K562 (cell line): ENCODE measurements at regions not wholly inside any gene's neighbourhood (a gene's known extent, or its start where the extent isn't known, plus 50 kb on each side); places are given as distances from the start of the nearest gene placed in this dataset.

ENCODE experiments used
- ATAC-seq: fragments of 200-7000 bp; cut with Tn5 transposase; 3 replicates; pipeline ENCODE4 v1.9.1; 2020; ENCODE audit warnings: moderate library complexity
- BruUV-seq: library from RNA; stranded (reverse); fragments of 400-500 nt; replicated peaks from 2 replicates; lab custom pipeline; 2021; lab: Mats Ljungman, UMichigan
- CTCF ChIA-PET: fragments of 300-600 bp; formaldehyde crosslinking; extraction: SDS; loops from one replicate; lab custom pipeline; 2021; ENCODE audit warnings: low intra/inter-chr PET ratio; lab: Yijun Ruan, JAX
- POLR2A ChIA-PET: fragments of 300-600, 350-650 bp; sonication (Branson Sonifier 250); formaldehyde crosslinking; extraction: SDS; loops from one replicate; lab custom pipeline; 2021; ENCODE audit warnings: antibody characterized with exemption, inconsistent platforms; lab: Yijun Ruan, JAX
- DNase-seq, 4 experiments: peaks; one replicate each; pipeline versions ENCODE4 v3.0.0 to v3.0.0-alpha.2; 2011 to 2018; ENCODE audit warnings: low spot score in 3 of 4, mixed read lengths in 3 of 4; ENCODE audit errors: extremely low read depth in 1 of 4
- FAIRE-seq: peaks from 2 replicates; lab custom pipeline; 2011; peaks lifted over from hg19 to GRCh38; lab: Jason Lieb, UNC
- H2AFZ ChIP-seq: 2 replicates; pipeline ENCODE4 v1.6.0; 2011; ENCODE audit warnings: low read depth, low read length, control low read depth, inconsistent platforms
- H3K27ac ChIP-seq: fragments of 200-600 bp; 3 replicates; pipeline ENCODE4 v1.8.0; 2011; ENCODE audit warnings: low read depth, mild to moderate bottlenecking, control low read depth, inconsistent platforms, low read length, moderate library complexity, mixed read lengths; ENCODE audit errors: extremely low read depth
- H3K27me3 ChIP-seq, 2 experiments: fragments of 300-600 bp in 1 of 2; 2 replicates in 1 of 2; 3 replicates in 1 of 2; pipeline versions ENCODE4 v1.6.0 to v1.8.0; 2011; ENCODE audit warnings: inconsistent platforms in 2 of 2, low read length in 2 of 2, mild to moderate bottlenecking in 1 of 2, mixed read lengths in 1 of 2, moderate library complexity in 1 of 2; ENCODE audit not compliant: control insufficient read depth in 2 of 2, insufficient read depth in 2 of 2
- H3K36me3 ChIP-seq: fragments of 300-600 bp; 3 replicates; pipeline ENCODE4 v1.8.0; 2011; ENCODE audit warnings: mild to moderate bottlenecking, low read length, inconsistent platforms; ENCODE audit not compliant: control insufficient read depth, insufficient read depth
- H3K4me1 ChIP-seq, 2 experiments: fragments of 200-600 bp in 1 of 2; replicated peaks in 1 of 2; 2 replicates in 1 of 2; 3 replicates in 1 of 2; pipeline versions ENCODE4 v1.5.1 to v1.8.0; 2011; ENCODE audit warnings: inconsistent platforms in 2 of 2, low read length in 2 of 2, mild to moderate bottlenecking in 1 of 2, mixed read lengths in 1 of 2, moderate library complexity in 1 of 2; ENCODE audit not compliant: control insufficient read depth in 2 of 2, insufficient read depth in 2 of 2
- H3K4me2 ChIP-seq: 2 replicates; pipeline ENCODE4 v1.6.1; 2011; ENCODE audit warnings: low read length, control low read depth, inconsistent platforms, mixed read lengths; ENCODE audit not compliant: insufficient read depth
- H3K4me3 ChIP-seq: fragments of 200-600 bp; sonication (generic), shearing (Covaris generic); 2 replicates; pipeline ENCODE4 v1.5.1; 2016; ENCODE audit warnings: control low read depth, inconsistent platforms
- H3K79me2 ChIP-seq: fragments of 200-600 bp; 3 replicates; pipeline ENCODE4 v1.8.0; 2011; ENCODE audit warnings: low read length, inconsistent platforms; ENCODE audit not compliant: control insufficient read depth, insufficient read depth
- H3K9ac ChIP-seq, 2 experiments: 2 replicates each; pipeline versions ENCODE4 v1.6.0 to v1.6.1; 2011; ENCODE audit warnings: low read depth in 2 of 2, low read length in 2 of 2, control low read depth in 1 of 2, inconsistent platforms in 1 of 2, mild to moderate bottlenecking in 1 of 2, mixed read lengths in 1 of 2; ENCODE audit not compliant: insufficient read depth in 1 of 2
- H3K9me1 ChIP-seq: one replicate; pipeline ENCODE4 v1.6.0; 2011; ENCODE audit warnings: inconsistent platforms, mild to moderate bottlenecking, low read length, moderate library complexity; ENCODE audit not compliant: control insufficient read depth, insufficient read depth
- H3K9me3 ChIP-seq: replicated peaks from 2 replicates; pipeline ENCODE4 v1.5.1; 2011; ENCODE audit warnings: low read depth, low read length, inconsistent platforms; ENCODE audit not compliant: control insufficient read depth, insufficient read depth
- H4K20me1 ChIP-seq: replicated peaks from 2 replicates; pipeline ENCODE4 v1.6.1; 2011; ENCODE audit warnings: low read length, inconsistent platforms, mixed read lengths; ENCODE audit not compliant: control insufficient read depth, insufficient read depth
- CREBBP ChIP-seq: IDR thresholded peaks from one replicate; pipeline ENCODE4 v1.6.1; 2012; ENCODE audit warnings: low read depth, mild to moderate bottlenecking, control low read depth, inconsistent platforms, low read length
- ESRRA ChIP-seq: fragments of 450-650 bp; IDR thresholded peaks from 2 replicates; pipeline ENCODE4 v1.6.1; 2014; ENCODE audit warnings: low read depth, mild to moderate bottlenecking, moderate library complexity, borderline replicate concordance
- GTF2A2 ChIP-seq: IDR thresholded peaks from 2 replicates; pipeline ENCODE4 v1.6.1; 2016; ENCODE audit warnings: mild to moderate bottlenecking, missing genetic modification characterization, missing compliant biosample characterization
- HDAC6 ChIP-seq: IDR thresholded peaks from 2 replicates; pipeline ENCODE4 v1.6.1; 2012; ENCODE audit warnings: low read depth, mild to moderate bottlenecking, control low read depth, inconsistent platforms, low read length, moderate library complexity
- HMGN3 ChIP-seq: IDR thresholded peaks from 2 replicates; pipeline ENCODE4 v1.6.1; 2011; ENCODE audit warnings: borderline replicate concordance, low read depth, mild to moderate bottlenecking, mixed read lengths, low read length; ENCODE audit not compliant: insufficient read length; ENCODE audit errors: extremely low read depth
- KAT2B ChIP-seq: IDR thresholded peaks from one replicate; pipeline ENCODE4 v1.6.1; 2012; ENCODE audit warnings: low read depth, mild to moderate bottlenecking, control low read depth, inconsistent platforms, low read length, moderate library complexity
- KDM1A ChIP-seq, 2 experiments: fragments of 450-650 bp; IDR thresholded peaks; 2 replicates each; pipeline ENCODE4 v1.6.1; 2016; ENCODE audit warnings: mild to moderate bottlenecking in 2 of 2
- KLF1 ChIP-seq: fragments of 450-650 bp; IDR thresholded peaks from 2 replicates; pipeline ENCODE4 v1.6.1; 2016; ENCODE audit warnings: missing genetic modification characterization, missing compliant biosample characterization
- LARP7 ChIP-seq: fragments of 450-650 bp; IDR thresholded peaks from 2 replicates; pipeline ENCODE4 v1.6.1; 2016
- NR2C2 ChIP-seq, 2 experiments: fragments of 200-800 bp in 1 of 2; sonication (Bioruptor generic) in 1 of 2; sonication (generic) in 1 of 2; formaldehyde crosslinking in 1 of 2; IDR thresholded peaks; 2 replicates each; pipeline versions ENCODE4 v1.6.1 to v1.8.0; 2016 to 2022; ENCODE audit warnings: mild to moderate bottlenecking in 1 of 2, missing compliant biosample characterization in 1 of 2, missing genetic modification characterization in 1 of 2, missing genetic modification reagents in 1 of 2
- PCBP1 ChIP-seq: fragments of 200-400 bp; formaldehyde crosslinking; IDR thresholded peaks from 2 replicates; pipeline ENCODE4 v1.6.1; 2018; ENCODE audit warnings: mild to moderate bottlenecking, low read depth, low read length; ENCODE audit not compliant: poor library complexity, severe bottlenecking
- RBM22 ChIP-seq: fragments of 200-400 bp; formaldehyde crosslinking; IDR thresholded peaks from 2 replicates; pipeline ENCODE4 v1.6.1; 2018; ENCODE audit warnings: low read length, low read depth; ENCODE audit not compliant: poor library complexity, severe bottlenecking
- SRSF9 ChIP-seq: fragments of 200-400 bp; formaldehyde crosslinking; IDR thresholded peaks from 2 replicates; pipeline ENCODE4 v1.6.1; 2017; ENCODE audit warnings: low read depth, low read length, borderline replicate concordance
- ZNF124 ChIP-seq: sonication (generic); formaldehyde crosslinking; IDR thresholded peaks from 2 replicates; pipeline ENCODE4 v1.8.1; 2022; ENCODE audit warnings: missing genetic modification reagents
- ZNF707 ChIP-seq: fragments of 250-450 bp; sonication (Bioruptor Pico); conservative IDR thresholded peaks from 2 replicates; pipeline ENCODE4 v1.8.0; 2022; ENCODE audit warnings: inconsistent platforms, mild to moderate bottlenecking, moderate library complexity
- ZZZ3 ChIP-seq: fragments of 450-650 bp; IDR thresholded peaks from 2 replicates; pipeline ENCODE4 v1.6.1; 2016; ENCODE audit warnings: antibody characterized with exemption, mild to moderate bottlenecking, moderate library complexity
- WGBS: fragments of 100-300 bp; shearing (Covaris generic); methylation state at CpG from one replicate; pipeline ENCODE4 v1.1.6; 2016; ENCODE audit warnings: low coverage, mixed read lengths; ENCODE audit not compliant: insufficient coverage; ENCODE audit errors: missing lambda C conversion rate; 5-methylcytosine and 5-hydroxymethylcytosine counted together
- in situ Hi-C: fragments of 300-500 bp; cut with MboI; formaldehyde crosslinking; loops from 4 replicates; pipeline ENCODE4 v1.15.0; 2018; ENCODE audit warnings: inconsistent platforms, mixed read lengths
- intact Hi-C: fragments of 100-400 bp; cut with micrococcal nuclease; formaldehyde crosslinking; loops from 2 replicates; pipeline ENCODE4 v1.14.2; 2022
- TF ChIP-seq, protein P1 (sequence below): fragments of 250-450 bp; sonication (Bioruptor Pico); IDR thresholded peaks from 2 replicates; pipeline ENCODE4 v1.4.0; 2020; ENCODE audit warnings: mild to moderate bottlenecking, moderate library complexity, borderline replicate concordance
- TF ChIP-seq, protein P2 (sequence below): sonication (generic); IDR thresholded peaks from 2 replicates; pipeline ENCODE4 v1.6.1; 2016
- TF ChIP-seq, protein P3 (sequence below): fragments of 250-450 bp; sonication (Bioruptor Pico); IDR thresholded peaks from 2 replicates; pipeline ENCODE4 v1.9.0; 2021; ENCODE audit warnings: mild to moderate bottlenecking

DNA sequence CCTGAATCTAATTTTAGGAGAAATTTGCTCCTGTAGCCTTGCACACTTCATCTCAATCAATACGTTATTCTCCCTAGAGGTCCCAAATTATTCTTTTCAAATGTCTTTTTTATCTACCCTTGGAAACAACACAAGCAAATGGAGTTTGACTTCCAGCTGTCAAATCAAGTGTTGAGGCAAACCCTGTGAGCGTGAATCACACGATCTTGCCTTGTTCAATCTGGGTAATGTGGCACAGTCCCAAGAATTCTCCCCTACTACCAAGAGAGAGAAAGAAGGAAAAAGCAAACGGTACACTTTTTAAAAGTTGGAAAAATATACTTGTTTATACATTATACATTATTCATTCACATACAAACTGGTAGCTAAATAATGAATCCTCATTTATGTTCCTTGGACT is 2035.3 kb upstream of the CELF4 start (continued):
- TF ChIP-seq GTF2A2, result no peak

DNA sequence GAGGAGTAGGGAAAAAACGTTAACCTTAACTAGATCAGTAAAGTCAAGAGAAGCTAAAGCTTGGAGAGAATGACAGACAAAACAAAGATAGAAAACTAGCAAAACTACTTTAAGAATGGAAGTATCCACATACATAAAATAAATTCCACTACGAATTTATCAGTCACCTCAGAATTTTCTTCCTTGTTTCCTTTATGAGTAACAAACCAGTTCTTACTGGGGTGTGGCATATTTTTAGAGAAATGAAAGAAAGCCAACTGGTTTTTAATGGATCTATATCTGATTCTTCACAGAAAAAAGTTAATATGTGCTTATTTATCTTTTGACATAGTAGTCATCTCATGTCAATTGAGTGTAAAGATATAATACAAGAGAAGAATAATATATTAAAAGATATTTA is 2033.7 kb upstream of the CELF4 start:
- no peaks in the 10 kb centered on the region for H3K36me3 ChIP-seq
- no peak overlapping the region for H3K4me3 ChIP-seq
- intact Hi-C loops, result no loop called here
- no peak for DNase-seq
- WGBS, result 0% methylated on average over 2 of the region's 2 CpGs
- no peak for ATAC-seq
- no peaks in the 10 kb centered on the region for H3K4me1 ChIP-seq
- no peak overlapping the region for H3K27ac ChIP-seq
- no TSS peak for BruUV-seq
- H3K9me3 ChIP-seq, result no peaks in the 10 kb centered on the region
- H3K79me2 ChIP-seq, result no peaks in the 10 kb centered on the region
- H4K20me1 ChIP-seq, result no peaks in the 10 kb centered on the region
- ChIA-PET CTCF (no interaction called here), POLR2A (no interaction called here)
- H3K27me3 ChIP-seq, result no peaks in the 10 kb centered on the region
- H2AFZ ChIP-seq, result no peak overlapping the region
- no peak overlapping the region for H3K4me2 ChIP-seq
- no peak for FAIRE-seq
- no peaks in the 10 kb centered on the region for H3K9me1 ChIP-seq
- no peak overlapping the region for H3K9ac ChIP-seq
- in situ Hi-C loops, result no loop called here
- TF ChIP-seq LARP7 (no peak), KAT2B (no peak), KDM1A (IDR thresholded peaks at IDR 0.05) (no peak), HDAC6 (no peak), ZNF124 (no peak), NR2C2 (CRISPR knock-in tag; IDR thresholded peaks at IDR 0.05) (no peak), NR2C2 (tag; IDR thresholded peaks at IDR 0.05) (no peak), PCBP1 (no peak), ESRRA (no peak), RBM22 (no peak), ZNF707 (CRISPR knock-in tag) (no peak), HMGN3 (no peak), SRSF9 (no peak), CREBBP (no peak), ZZZ3 (no peak), KLF1 (tag) (no peak)
- TF ChIP-seq, protein P1, sequence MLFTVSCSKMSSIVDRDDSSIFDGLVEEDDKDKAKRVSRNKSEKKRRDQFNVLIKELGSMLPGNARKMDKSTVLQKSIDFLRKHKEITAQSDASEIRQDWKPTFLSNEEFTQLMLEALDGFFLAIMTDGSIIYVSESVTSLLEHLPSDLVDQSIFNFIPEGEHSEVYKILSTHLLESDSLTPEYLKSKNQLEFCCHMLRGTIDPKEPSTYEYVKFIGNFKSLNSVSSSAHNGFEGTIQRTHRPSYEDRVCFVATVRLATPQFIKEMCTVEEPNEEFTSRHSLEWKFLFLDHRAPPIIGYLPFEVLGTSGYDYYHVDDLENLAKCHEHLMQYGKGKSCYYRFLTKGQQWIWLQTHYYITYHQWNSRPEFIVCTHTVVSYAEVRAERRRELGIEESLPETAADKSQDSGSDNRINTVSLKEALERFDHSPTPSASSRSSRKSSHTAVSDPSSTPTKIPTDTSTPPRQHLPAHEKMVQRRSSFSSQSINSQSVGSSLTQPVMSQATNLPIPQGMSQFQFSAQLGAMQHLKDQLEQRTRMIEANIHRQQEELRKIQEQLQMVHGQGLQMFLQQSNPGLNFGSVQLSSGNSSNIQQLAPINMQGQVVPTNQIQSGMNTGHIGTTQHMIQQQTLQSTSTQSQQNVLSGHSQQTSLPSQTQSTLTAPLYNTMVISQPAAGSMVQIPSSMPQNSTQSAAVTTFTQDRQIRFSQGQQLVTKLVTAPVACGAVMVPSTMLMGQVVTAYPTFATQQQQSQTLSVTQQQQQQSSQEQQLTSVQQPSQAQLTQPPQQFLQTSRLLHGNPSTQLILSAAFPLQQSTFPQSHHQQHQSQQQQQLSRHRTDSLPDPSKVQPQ (CRISPR knock-in tag), result no peak
- TF ChIP-seq, protein P2, sequence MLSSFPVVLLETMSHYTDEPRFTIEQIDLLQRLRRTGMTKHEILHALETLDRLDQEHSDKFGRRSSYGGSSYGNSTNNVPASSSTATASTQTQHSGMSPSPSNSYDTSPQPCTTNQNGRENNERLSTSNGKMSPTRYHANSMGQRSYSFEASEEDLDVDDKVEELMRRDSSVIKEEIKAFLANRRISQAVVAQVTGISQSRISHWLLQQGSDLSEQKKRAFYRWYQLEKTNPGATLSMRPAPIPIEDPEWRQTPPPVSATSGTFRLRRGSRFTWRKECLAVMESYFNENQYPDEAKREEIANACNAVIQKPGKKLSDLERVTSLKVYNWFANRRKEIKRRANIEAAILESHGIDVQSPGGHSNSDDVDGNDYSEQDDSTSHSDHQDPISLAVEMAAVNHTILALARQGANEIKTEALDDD, result no peak
- TF ChIP-seq, protein P3, sequence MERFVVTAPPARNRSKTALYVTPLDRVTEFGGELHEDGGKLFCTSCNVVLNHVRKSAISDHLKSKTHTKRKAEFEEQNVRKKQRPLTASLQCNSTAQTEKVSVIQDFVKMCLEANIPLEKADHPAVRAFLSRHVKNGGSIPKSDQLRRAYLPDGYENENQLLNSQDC (CRISPR knock-in tag), result no peak
